Karpas-422 (cell line): ENCODE measurements at regions not wholly inside any gene's neighbourhood (a gene's known extent, or its start where the extent isn't known, plus 50 kb on each side); places are given as distances from the start of the nearest gene placed in this dataset.

Experiments used
- DNase-seq: peaks from one replicate; pipeline ENCODE4 v3.0.0-alpha.2; 2015
- H2AFZ ChIP-seq: fragments of 200-600 bp; sonication (generic); 2 replicates; pipeline ENCODE4 v1.6.1; 2014; ENCODE audit warnings: antibody characterized with exemption, low read length, mixed read lengths
- H3K27ac ChIP-seq: fragments of 200-600 bp; sonication (generic); 2 replicates; pipeline ENCODE4 v1.5.1; 2014; ENCODE audit warnings: mild to moderate bottlenecking, low read length, moderate library complexity
- H3K27me3 ChIP-seq: fragments of 200-600 bp; sonication (generic); 2 replicates; pipeline ENCODE4 v1.6.1; 2014; ENCODE audit warnings: low read length, mixed read lengths
- H3K36me3 ChIP-seq: fragments of 200-600 bp; sonication (generic); 2 replicates; pipeline ENCODE4 v1.6.1; 2014; ENCODE audit warnings: low read length, mixed read lengths; ENCODE audit not compliant: insufficient read depth
- H3K4me1 ChIP-seq: fragments of 200-600 bp; sonication (generic); 2 replicates; pipeline ENCODE4 v1.6.1; 2014; ENCODE audit warnings: mild to moderate bottlenecking, low read length, mixed read lengths
- H3K4me2 ChIP-seq: fragments of 200-600 bp; sonication (generic); 2 replicates; pipeline ENCODE4 v1.6.1; 2014; ENCODE audit warnings: low read length, low read depth, mild to moderate bottlenecking; ENCODE audit not compliant: poor library complexity, severe bottlenecking
- H3K4me3 ChIP-seq: fragments of 200-600 bp; sonication (generic); 2 replicates; pipeline ENCODE4 v1.5.1; 2014; ENCODE audit warnings: mild to moderate bottlenecking, antibody characterized with exemption, low read length, mixed read lengths
- H3K79me2 ChIP-seq: fragments of 200-600 bp; sonication (generic); 2 replicates; pipeline ENCODE4 v1.6.1; 2014; ENCODE audit warnings: mild to moderate bottlenecking, low read length, mixed read lengths
- H3K9ac ChIP-seq: fragments of 200-600 bp; sonication (generic); 2 replicates; pipeline ENCODE4 v1.6.0; 2014; ENCODE audit warnings: low read length
- H3K9me2 ChIP-seq: fragments of 200-600 bp; sonication (generic), shearing (Covaris generic); replicated peaks from 2 replicates; pipeline ENCODE4 v1.6.0; 2014; ENCODE audit warnings: mild to moderate bottlenecking, low read length, moderate library complexity; ENCODE audit not compliant: insufficient read depth
- H3K9me3 ChIP-seq: fragments of 300-700, 200-600 bp; sonication (generic); 2 replicates; pipeline ENCODE4 v1.6.1; 2014; ENCODE audit warnings: low read length, mixed read lengths
- H4K20me1 ChIP-seq: fragments of 200-600 bp; sonication (generic); 2 replicates; pipeline ENCODE4 v1.6.1; 2014; ENCODE audit warnings: mild to moderate bottlenecking, antibody characterized with exemption, low read length, low read depth; ENCODE audit not compliant: insufficient read depth

DNA sequence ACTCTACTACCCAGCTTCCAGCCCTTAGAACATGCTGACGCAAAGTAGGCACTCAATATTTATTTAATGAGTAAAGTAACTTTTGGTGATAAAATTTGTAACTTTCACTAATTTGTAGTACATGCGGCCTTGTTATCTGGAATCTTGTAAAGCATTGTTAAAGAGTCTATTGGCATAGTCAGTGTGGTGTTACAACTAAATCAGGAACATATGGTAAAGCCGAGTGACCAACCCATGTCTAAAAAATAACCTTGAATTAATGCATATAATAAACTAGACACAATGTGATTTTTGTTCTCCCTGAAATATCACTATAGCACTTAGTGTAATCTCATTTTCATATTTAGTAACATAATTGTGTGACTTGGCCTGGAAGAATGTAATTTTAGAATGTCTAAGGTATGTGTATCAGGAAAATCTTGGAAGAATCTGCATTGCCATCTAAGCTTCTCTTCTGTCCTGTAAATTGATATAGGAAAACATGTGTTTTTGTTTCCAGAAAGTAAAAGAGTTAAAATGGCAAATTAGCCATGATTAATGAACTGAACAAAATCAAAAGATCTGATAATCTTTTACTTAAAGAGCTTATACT, 256.7 kb upstream of the GNAI1 start:
- Histone ChIP-seq H3K4me3 (no peak overlapping the region), H3K4me2 (no peak overlapping the region), H3K9ac (no peak overlapping the region), H3K4me1 (no peaks in the 10 kb centered on the region), H3K36me3 (no peaks in the 10 kb centered on the region), H3K27me3 (no peaks in the 10 kb centered on the region), H4K20me1 (no peaks in the 10 kb centered on the region), H2AFZ (no peak overlapping the region), H3K79me2 (no peaks in the 10 kb centered on the region), H3K27ac (no peak overlapping the region), H3K9me2 (no peaks in the 10 kb centered on the region), H3K9me3 (peaks cover 29% of the 10 kb centered on the region)
- no peak for DNase-seq

DNA sequence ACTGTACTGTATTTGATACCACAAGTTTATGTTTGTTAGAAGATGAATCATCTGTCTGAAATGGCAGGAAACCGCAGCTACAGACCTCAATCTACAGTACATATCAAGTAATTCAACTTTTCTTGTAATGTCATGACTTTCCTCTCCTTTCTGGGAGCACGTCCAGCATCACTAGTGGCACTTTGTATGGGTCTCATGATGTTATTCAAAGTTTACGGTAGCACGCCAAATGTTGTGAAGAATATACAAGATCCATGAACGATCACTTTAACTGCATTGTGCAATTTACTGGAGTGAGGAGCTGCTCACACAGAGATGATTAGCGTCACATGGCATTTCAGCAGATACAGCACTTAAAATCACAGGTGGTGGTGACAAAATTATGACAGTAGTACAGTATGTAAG, 257.8 kb upstream of the GNAI1 start:
- H3K79me2 ChIP-seq = no peaks in the 10 kb centered on the region
- H3K4me2 ChIP-seq = no peak overlapping the region
- no peak overlapping the region for H3K27ac ChIP-seq
- H3K36me3 ChIP-seq = no peaks in the 10 kb centered on the region
- no peak overlapping the region for H2AFZ ChIP-seq
- peaks cover 30% of the 10 kb centered on the region for H3K9me3 ChIP-seq
- no peak overlapping the region for H3K4me3 ChIP-seq
- no peak for DNase-seq
- H3K27me3 ChIP-seq = no peaks in the 10 kb centered on the region
- H3K9me2 ChIP-seq = no peaks in the 10 kb centered on the region
- no peaks in the 10 kb centered on the region for H3K4me1 ChIP-seq
- H3K9ac ChIP-seq = no peak overlapping the region
- H4K20me1 ChIP-seq = no peaks in the 10 kb centered on the region

DNA sequence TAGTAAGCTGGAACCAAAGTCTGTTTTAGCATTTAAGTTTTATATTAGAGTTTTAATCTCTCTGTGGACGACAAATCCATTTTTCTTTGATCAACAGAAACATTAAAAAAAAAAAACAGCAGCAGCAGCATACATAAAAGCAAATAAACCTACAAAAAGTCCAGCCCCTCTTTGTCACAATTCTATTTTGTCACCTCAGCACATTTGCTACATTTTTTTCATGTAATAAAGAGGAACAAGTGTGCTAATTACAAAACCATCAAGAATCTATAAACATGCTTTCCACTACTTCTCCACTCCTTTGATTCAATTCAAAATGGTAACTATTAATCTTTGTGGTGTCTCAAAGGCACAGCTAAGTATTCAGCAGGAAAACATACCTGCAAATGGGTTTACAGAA, 259.8 kb upstream of the GNAI1 start:
- Histone ChIP-seq H3K27ac (no peak overlapping the region), H2AFZ (no peak overlapping the region), H3K9me2 (no peaks in the 10 kb centered on the region), H3K4me2 (no peak overlapping the region), H3K36me3 (no peaks in the 10 kb centered on the region), H3K9ac (no peak overlapping the region), H3K9me3 (peaks cover 24% of the 10 kb centered on the region), H3K4me3 (no peak overlapping the region), H4K20me1 (no peaks in the 10 kb centered on the region), H3K4me1 (no peaks in the 10 kb centered on the region), H3K27me3 (no peaks in the 10 kb centered on the region), H3K79me2 (no peaks in the 10 kb centered on the region)
- DNase-seq = no peak

DNA sequence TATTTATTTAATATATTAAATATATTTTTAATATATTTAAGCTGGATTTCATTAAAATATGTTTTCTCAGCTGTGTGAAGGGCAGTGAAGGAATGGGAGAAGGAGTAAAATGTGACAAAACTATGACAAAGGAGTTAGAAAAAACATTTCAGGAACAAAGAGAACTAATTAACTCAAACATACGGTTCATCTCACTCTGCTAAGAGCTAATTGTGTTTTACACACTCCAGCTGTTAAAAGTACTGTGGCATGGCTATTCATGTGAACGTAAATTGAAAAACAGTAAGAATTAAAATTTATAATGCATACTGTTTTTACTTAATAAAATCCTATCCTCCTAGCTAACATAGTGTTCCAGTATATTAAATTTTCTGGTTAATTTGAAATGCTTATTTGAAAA, 262.5 kb upstream of the GNAI1 start:
- H3K9me2 ChIP-seq = no peaks in the 10 kb centered on the region
- H3K27me3 ChIP-seq = no peaks in the 10 kb centered on the region
- peaks cover 16% of the 10 kb centered on the region; the same call in 1 of the 2 replicates for H3K9me3 ChIP-seq
- H3K79me2 ChIP-seq = no peaks in the 10 kb centered on the region
- no peak overlapping the region for H2AFZ ChIP-seq
- no peak overlapping the region for H3K4me2 ChIP-seq
- no peaks in the 10 kb centered on the region for H4K20me1 ChIP-seq
- no peaks in the 10 kb centered on the region for H3K4me1 ChIP-seq
- no peaks in the 10 kb centered on the region for H3K36me3 ChIP-seq
- no peak overlapping the region for H3K9ac ChIP-seq
- no peak overlapping the region for H3K27ac ChIP-seq
- no peak overlapping the region for H3K4me3 ChIP-seq
- DNase-seq = no peak

DNA sequence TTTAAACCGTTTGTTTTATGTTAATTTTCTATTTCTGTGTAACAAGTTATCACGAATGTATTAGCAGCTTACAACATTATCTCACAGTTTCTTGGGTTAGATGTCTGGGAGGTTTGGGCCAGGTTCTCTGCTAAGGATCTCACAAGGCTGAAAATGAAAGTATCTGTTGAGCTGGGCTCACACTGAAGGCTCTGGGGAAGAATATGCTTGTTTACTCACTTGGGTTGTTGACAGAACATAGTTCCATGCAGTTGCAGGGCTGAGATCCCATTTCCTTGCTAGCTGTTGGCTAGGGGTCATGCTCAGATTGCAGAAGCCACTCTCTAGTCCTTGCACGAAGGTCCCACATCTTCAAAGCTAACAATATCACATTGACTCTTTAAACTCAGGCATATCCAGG, 266.6 kb upstream of the GNAI1 start:
- H2AFZ ChIP-seq = no peak overlapping the region
- H3K4me3 ChIP-seq = no peak overlapping the region
- peaks cover 11% of the 10 kb centered on the region; the same call in 1 of the 2 replicates for H3K9me3 ChIP-seq
- no peaks in the 10 kb centered on the region for H3K79me2 ChIP-seq
- no peaks in the 10 kb centered on the region for H3K4me1 ChIP-seq
- H3K36me3 ChIP-seq = no peaks in the 10 kb centered on the region
- H3K9ac ChIP-seq = no peak overlapping the region
- H3K27me3 ChIP-seq = no peaks in the 10 kb centered on the region
- no peak overlapping the region for H3K27ac ChIP-seq
- DNase-seq = no peak
- no peak overlapping the region for H3K4me2 ChIP-seq
- no peaks in the 10 kb centered on the region for H3K9me2 ChIP-seq
- no peaks in the 10 kb centered on the region for H4K20me1 ChIP-seq

DNA sequence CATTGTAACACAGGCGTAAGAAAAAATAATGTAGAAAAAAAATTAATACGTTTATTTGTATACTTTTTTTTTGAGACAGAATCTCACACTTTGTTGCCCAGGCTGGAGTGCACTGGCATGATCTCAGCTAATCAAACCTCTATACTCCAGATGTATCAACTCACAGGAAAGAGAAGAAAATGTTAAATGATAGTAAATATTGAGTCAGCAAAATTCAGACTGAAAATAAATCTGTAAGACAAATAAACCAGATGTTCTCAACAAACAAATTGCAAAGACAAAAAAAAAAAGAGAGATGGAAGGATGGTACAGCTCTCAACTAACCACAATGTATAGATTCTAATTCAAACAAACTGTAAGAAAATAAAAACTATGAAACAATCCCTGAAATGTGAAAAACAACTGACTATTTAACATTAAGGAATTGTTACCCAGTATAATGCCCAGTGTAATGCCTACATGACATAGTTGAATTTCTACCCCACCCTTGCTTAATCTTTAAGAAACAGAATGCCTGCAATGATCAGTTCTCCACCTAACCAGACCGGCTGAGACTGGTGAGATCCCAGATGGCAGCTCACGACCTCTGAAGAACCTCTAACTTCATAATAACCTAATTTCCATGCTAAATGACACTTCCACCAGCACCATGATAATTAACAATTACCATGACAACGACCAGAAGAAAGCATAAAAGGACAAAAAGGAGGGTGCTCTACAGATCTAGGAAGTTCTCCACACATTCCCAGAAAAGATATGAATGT, 272.0 kb upstream of the GNAI1 start:
- DNase-seq = no peak
- Histone ChIP-seq H3K79me2 (no peaks in the 10 kb centered on the region), H3K4me3 (no peak overlapping the region), H3K9me2 (no peaks in the 10 kb centered on the region), H3K36me3 (no peaks in the 10 kb centered on the region), H3K9me3 (peaks cover 8% of the 10 kb centered on the region), H3K27ac (no peak overlapping the region), H2AFZ (no peak overlapping the region), H3K4me1 (no peaks in the 10 kb centered on the region), H3K27me3 (no peaks in the 10 kb centered on the region), H3K4me2 (no peak overlapping the region), H3K9ac (no peak overlapping the region), H4K20me1 (no peaks in the 10 kb centered on the region)

- Histone ChIP-seq H3K9me3 (peaks cover 9% of the 10 kb centered on the region), H2AFZ (no peak overlapping the region), H3K4me2 (no peak overlapping the region), H3K4me3 (no peak overlapping the region), H3K79me2 (no peaks in the 10 kb centered on the region), H3K27ac (no peak overlapping the region), H4K20me1 (no peaks in the 10 kb centered on the region), H3K27me3 (no peaks in the 10 kb centered on the region), H3K9me2 (no peaks in the 10 kb centered on the region), H3K36me3 (no peaks in the 10 kb centered on the region), H3K4me1 (no peaks in the 10 kb centered on the region), H3K9ac (no peak overlapping the region)
- no peak for DNase-seq
Observed at GRCh38 chr7:79855172-79855571, 279.5 kb upstream of the GNAI1 start.

GRCh38 chr7:79854621-79855020, 280.0 kb upstream of the GNAI1 start:
- Histone ChIP-seq H2AFZ (no peak overlapping the region), H3K4me1 (no peaks in the 10 kb centered on the region), H3K79me2 (no peaks in the 10 kb centered on the region), H3K9me3 (peaks cover 11% of the 10 kb centered on the region), H4K20me1 (no peaks in the 10 kb centered on the region), H3K4me3 (no peak overlapping the region), H3K9ac (no peak overlapping the region), H3K4me2 (no peak overlapping the region), H3K27ac (no peak overlapping the region), H3K27me3 (no peaks in the 10 kb centered on the region), H3K9me2 (no peaks in the 10 kb centered on the region), H3K36me3 (no peaks in the 10 kb centered on the region)
- DNase-seq = no peak
